HG03439 (cell line): ENCODE measurements at regions not wholly inside any gene's neighbourhood (a gene's known extent, or its start where the extent isn't known, plus 50 kb on each side); places are given as distances from the start of the nearest gene placed in this dataset.
"Not testable (repeated sequence)": the region's sequence is repeated elsewhere in the genome, so short reads cannot be mapped to it uniquely, and the experiment has no call there.

Experiments used
- ATAC-seq: cut with Tn5 transposase; IDR thresholded peaks from one replicate; pipeline ENCODE4 v1.9.1; 2021; ENCODE audit warnings: mild to moderate bottlenecking, moderate library complexity; ENCODE audit not compliant: unreplicated experiment

- ATAC-seq: no peak
Measured at GRCh38 chr14:23895480-23895879, 58.1 kb upstream of the DHRS4 start.

DNA sequence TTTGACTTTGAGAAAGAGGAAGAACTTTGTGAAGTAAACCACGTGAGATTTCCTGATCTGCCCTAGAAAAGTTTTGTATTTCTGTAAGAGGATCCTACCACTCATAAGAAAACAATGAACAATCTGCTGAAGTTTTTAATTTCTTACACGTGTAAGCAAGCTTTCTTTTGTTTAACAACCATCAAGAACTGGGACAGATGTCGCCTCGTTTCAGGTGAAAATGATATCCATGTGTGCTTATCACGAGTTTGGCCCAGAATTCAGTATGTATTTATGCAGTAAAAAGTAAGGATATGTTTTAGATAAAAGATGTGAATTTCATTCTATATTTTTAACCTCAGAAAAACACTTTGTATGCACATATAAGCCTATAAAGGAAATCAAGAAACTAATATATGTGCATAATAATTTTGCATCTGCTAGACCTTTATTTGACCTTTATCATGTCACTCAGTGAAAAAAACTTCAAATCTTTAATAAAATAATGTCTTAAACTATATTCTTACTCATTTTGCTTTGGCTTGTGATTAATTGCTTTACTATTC lies 56.9 kb upstream of the DHRS4 start:
- no peak for ATAC-seq

- ATAC-seq: not testable (repeated sequence)
Measured at GRCh38 chr14:23897291-23897690, 56.3 kb upstream of the DHRS4 start.

GRCh38 chr14:23898359-23898758 lies 55.2 kb upstream of the DHRS4 start:
- ATAC-seq: not testable (repeated sequence)

GRCh38 chr14:23899788-23900187 lies 53.8 kb upstream of the DHRS4 start:
- ATAC-seq: no peak

DNA sequence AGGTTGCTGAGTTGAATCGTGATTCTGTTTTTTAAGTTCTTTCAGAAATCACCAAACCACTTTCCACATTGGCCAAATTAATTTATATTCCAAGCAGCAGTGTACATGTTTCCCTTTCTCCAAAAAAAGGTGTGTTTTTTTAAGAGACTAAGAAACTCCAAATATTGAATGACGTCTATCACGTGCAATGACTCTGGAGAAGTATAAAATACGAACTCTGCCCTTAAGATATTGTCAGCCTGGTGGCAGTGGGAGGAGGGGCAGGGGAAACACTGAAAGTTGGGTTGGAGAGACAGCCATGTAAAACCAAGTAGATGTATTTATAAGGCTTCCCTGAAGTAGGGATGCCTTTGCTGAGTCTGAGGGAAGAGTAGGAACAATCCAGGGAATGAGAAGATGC lies 50.1 kb upstream of the DHRS4 start:
- no peak for ATAC-seq
